T-helper 2 cell (primary cell): ENCODE measurements at regions not wholly inside any gene's neighbourhood (a gene's known extent, or its start where the extent isn't known, plus 50 kb on each side); places are given as distances from the start of the nearest gene placed in this dataset.
"Not testable (repeated sequence)": the region's sequence is repeated elsewhere in the genome, so short reads cannot be mapped to it uniquely, and the experiment has no call there.

Source experiments
- DNase-seq, 5 experiments: peaks; one replicate each; pipeline versions ENCODE4 v3.0.0 to v3.0.0-alpha.2; 2012 to 2022

- no peak for DNase-seq
These were observed 288.7 kb downstream of the SOX2 start for GRCh38 chr3:182000447-182000846.

- no peak for DNase-seq
These were observed 293.5 kb downstream of the SOX2 start for GRCh38 chr3:182005219-182005618.

DNA sequence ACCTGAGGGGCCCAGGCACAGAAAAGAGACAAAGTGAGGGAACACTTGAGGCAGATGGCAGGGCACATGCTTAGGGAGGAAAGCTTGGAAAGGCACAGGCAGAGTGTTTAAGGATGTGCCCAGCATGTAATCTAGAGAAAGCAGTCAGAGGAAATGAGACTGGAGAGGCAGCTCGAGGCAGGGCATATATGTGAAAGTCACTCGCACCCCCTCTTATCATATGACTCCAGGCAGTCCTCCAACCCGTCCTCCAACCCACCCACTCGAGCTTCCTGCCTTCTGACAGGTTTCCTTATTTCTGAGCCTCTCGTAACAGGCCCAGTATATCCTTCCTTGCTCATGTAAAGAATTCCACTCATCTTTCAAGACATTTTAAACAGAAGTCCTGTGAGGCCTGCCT is 294.0 kb downstream of the SOX2 start:
- DNase-seq = no peak

DNA sequence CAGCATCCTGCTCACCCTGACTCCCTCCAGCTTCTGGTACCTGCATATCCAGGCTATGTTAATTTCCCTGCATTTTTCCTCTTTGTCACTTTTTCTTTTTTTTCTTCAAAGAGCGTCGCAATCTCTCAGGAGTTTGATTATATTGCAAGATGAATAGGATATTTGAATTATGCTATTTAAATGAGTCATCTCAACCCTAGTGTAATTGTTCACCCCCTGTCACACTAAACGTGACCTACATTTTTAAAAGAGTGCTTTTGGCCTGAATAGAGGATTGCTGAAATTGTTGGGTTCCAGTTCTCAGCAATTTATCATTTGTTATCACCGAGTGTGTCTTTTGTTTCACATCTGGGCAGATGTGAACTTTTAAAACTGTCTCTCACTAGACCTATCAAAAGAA is 294.7 kb downstream of the SOX2 start:
- DNase-seq = no peak

GRCh38 chr3:182007441-182007840 is 295.7 kb downstream of the SOX2 start:
- no peak for DNase-seq

DNA sequence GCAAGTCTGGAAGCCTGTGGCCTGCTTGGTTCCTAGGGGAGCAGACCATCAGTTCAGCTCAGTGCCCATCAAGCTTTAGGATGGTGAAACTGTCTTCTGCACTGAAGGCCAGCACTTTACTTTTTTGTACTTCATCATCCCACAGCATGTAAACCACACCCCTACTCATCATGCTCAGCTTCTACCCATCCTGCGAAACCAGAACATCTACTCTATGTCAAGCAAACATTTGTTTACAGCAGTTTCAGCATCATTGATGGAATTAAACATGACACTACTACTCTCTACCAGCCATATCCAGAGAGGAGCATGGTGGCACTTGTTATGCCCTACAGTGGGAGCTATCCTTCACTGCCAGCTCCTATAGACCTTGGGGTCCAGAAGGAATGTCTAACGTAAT is 306.6 kb downstream of the SOX2 start:
- no peak for DNase-seq

DNA sequence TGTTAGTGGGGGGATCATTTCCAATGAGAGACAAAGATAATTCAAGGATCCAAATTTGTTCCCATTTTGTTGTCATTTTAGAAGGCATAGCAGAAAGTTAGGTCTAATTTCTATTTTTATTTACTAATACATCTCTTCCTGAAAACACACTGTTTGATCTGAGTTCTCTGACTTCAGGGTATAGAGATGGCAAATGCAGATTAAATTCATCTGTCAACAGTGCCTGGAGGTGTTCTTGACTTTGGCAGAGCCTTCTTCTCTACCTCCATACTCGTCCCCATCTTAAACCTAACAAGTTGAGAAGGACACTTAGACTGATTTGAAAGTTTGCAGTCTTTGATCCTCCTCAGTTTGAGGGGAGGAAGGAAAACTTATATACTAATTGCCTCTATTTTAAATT is 308.2 kb downstream of the SOX2 start:
- DNase-seq = no peak

- DNase-seq = no peak
These were observed 312.1 kb downstream of the SOX2 start for GRCh38 chr3:182023843-182024242.

DNA sequence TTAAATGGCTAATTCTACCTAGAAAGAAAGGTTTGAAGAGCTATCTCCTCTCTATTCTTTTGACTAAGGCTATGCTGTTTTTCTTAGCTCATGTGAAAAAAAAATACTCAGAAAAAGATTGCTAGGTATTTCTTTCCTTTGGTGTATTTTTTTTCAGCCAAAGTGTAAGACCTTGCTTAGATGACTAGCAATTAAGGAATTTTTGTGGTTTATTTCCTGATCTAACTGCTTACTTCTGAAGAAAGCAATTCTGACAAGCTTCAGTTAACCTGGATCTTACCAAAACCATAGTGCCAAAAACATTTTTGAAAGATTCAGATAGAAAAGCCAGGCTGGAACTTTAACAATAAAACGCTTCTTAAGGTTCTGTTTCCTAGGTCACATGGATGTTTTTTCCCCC is 315.6 kb downstream of the SOX2 start:
- DNase-seq = no peak

- DNase-seq = no peak
These were observed 316.4 kb downstream of the SOX2 start for GRCh38 chr3:182028081-182028480.

GRCh38 chr3:182034231-182034630 is 322.5 kb downstream of the SOX2 start:
- DNase-seq = not testable (repeated sequence)

DNA sequence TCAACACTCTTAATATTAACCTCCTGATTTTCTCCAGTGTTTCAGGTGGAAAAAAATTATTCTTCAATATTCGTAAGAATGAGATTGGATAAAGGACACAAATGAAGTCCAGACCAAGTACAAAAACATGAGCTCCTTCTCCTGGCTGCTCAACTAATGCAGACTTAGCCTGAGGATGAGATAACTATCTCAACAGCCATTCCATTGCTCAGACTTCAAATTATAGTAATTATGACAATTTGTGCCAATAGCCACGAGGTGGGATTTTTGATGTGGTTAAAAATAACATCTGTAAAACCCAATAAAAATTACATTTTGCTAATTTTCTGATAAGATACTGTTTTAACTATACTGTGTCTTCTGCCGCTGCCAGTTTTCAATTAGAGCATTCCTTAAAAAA is 323.6 kb downstream of the SOX2 start:
- no peak for DNase-seq

DNA sequence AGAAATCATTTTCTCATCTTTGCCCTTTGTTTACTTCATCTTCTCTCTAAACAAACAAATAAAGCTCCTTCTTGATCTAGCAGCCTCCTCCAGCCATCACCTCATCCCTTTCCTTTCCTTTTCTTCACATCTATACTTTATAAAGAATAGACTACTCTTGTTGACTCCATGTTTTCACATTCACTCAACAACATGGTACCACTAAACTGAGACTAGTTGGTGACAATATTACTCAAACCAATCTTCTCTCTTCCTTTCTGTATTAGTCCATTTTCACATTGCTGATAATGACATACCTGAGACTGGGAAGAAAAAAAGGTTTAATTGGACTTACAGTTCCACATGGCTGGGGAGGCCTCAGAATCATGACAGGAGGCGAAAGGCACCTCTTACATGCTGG is 324.7 kb downstream of the SOX2 start:
- DNase-seq = no peak

DNA sequence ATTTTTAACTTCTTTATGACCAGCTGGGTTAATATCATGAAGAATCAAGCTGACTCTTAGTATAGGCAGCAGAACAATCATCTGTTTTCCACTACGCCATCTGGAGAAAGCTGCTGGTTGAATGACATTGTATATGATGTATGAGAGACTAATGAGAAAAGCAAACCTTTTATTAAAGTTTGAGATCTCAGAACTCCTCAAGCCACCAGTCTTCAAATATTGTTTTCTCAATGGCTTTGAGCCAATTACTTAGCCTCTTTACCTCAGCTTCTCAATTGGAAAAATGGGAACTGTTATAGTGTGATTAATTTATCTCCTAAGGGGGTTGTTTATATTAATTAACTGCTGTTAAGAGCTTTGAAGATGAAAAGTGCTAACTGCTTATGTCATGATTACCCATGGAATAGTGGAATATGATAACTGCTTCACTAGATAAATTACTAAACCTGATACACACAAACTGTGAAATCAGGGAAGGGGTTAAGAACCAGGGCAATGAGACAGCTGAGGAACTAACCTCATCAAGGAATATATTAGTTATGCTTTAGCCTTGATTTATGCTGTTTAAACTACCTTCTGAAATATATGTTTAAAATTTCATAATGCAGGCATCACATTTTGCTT is 330.1 kb downstream of the SOX2 start:
- no peak for DNase-seq

DNA sequence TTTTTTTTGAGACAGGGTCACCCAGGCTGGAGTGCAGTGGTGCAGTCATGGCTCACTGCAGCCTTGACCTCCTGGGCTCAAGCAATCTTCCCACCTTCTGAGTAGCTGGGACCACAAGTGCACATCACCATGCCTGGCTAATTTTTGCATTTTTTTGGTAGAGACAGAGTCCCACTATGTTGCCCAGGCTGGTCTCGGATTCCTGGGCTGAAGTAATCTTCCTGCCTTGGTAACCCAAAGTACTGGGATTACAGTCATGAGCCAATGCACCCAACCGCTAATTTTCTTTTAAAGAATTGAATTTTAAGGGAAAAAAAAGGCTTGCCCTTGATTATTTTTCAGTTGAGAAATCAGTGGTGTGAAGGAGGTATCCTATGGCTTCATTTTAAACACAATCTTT is 334.0 kb downstream of the SOX2 start:
- DNase-seq = no peak

- DNase-seq = no peak
These were observed 334.5 kb downstream of the SOX2 start for GRCh38 chr3:182046166-182046764.

DNA sequence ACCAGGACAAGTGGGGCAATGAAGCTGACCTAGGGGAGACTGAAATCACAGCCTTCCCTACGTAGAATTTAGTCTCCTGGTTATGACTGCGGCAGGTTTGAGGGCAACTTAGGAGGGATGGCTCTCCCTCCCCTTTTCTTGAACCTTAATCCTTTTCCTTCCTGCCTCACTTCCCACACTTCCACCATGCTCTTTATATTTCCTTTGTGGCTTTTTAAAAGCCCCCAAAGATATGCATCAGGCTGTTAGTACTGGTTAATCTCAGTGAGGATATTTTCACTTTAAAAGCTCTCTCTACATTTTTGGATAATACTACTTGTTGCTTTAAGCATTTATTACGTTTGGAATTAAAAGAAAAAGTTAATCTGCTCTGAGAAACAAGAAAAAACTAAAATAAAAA is 339.2 kb downstream of the SOX2 start:
- DNase-seq = no peak

- DNase-seq = no peak
These were observed 340.6 kb downstream of the SOX2 start for GRCh38 chr3:182052332-182052731.

DNA sequence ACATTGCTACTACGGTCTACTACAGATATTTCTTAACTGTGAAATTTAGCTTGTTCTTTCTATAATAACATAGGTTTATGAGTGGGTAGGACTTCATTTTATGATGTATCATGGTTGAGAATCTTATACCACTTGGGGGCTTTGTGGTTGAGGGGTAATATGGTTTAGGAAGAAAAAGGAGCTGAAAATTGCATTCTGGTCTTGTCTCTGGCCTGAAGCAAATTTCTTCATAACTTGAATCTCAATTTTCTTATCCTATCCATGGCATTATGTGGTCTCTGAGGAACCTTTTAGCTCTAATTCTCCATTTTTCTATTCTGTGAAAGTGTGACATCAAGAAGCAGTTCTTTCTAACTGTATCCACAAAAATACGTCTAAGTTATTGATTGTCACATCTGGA is 341.0 kb downstream of the SOX2 start:
- DNase-seq = no peak

- DNase-seq = no peak
These were observed 346.8 kb downstream of the SOX2 start for GRCh38 chr3:182058488-182058887.

DNA sequence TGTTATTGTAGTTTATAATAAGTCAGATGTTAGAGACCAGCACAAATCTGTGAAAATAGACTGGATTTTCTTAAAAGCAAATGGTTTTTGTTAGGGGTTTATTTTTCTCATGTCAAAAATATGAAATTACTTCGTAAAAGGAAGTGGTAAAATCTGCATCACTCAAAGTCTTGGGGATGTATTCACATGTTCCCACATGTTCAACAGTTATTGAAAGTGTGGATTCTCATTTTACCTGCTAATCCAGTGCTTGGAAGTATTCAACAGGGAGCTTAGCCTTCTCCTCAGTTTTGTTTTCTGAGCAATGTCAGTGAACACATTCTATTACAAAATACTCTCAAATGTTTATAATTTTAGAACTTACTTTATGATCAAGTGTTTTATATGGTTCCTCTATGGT is 352.0 kb downstream of the SOX2 start:
- DNase-seq = no peak

GRCh38 chr3:182067423-182067822 is 355.7 kb downstream of the SOX2 start:
- DNase-seq = no peak

DNA sequence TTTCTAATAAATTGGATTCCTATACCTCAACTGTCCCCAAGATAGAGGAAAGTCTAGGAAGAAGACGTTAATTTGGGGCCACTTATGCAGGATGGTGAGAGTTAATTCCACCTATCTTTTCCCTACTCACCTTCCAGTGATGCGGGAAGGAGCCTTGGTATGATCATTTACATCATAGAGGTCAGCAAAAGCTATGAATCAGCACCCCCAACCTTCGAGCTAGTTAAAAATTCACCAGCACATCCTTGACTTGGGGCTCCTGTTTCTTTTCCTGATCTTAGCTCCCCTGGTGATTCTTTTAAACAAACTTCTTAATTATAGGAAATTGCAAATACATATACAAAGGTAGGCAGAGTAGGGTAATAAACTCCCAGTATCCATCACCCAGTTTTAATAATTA is 366.6 kb downstream of the SOX2 start:
- no peak for DNase-seq

DNA sequence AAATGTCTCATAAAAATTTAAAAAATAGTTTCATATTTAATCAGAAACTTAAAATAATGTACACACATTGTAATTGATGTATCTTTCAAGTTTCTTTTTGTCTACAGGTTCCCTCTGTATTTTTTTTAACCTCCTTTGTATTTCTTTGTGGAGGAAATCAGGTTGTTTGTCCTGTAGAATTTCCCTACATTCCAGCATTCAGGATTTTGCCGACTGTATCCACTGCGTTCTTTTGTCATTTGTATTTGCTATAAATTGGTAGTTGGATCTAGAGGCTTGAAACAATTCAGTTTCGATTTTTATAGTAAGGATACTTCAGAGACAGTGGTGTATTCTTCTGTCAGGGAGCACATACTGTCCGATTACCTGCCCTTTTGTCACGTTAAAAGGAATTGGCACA is 367.2 kb downstream of the SOX2 start:
- no peak for DNase-seq

GRCh38 chr3:182081096-182081495 is 369.4 kb downstream of the SOX2 start:
- DNase-seq = no peak
